Trophoblast cell (in vitro differentiated cells and primary cell): ENCODE measurements at regions not wholly inside any gene's neighbourhood (a gene's known extent, or its start where the extent isn't known, plus 50 kb on each side); places are given as distances from the start of the nearest gene placed in this dataset.

Experiments
- DNase-seq, 2 donors: peaks; one replicate each; pipeline ENCODE4 v3.0.0-alpha.2; 2016
- H2AFZ ChIP-seq: 2 replicates; pipeline ENCODE4 v1.6.1; 2013; ENCODE audit warnings: low read length, moderate library complexity, mild to moderate bottlenecking; ENCODE audit not compliant: insufficient read depth, poor library complexity
- H2AK5ac ChIP-seq: 2 replicates; pipeline ENCODE4 v1.6.1; 2013; ENCODE audit warnings: mild to moderate bottlenecking, low read length
- H2BK120ac ChIP-seq: 2 replicates; pipeline ENCODE4 v1.6.1; 2013; ENCODE audit warnings: low read length, mild to moderate bottlenecking, moderate library complexity; ENCODE audit not compliant: insufficient read depth, poor library complexity
- H2BK12ac ChIP-seq: 2 replicates; pipeline ENCODE4 v1.6.1; 2013; ENCODE audit warnings: mild to moderate bottlenecking, low read length, moderate library complexity
- H2BK5ac ChIP-seq: 2 replicates; pipeline ENCODE4 v1.6.1; 2013; ENCODE audit warnings: low read length, low read depth, moderate library complexity, mild to moderate bottlenecking; ENCODE audit not compliant: poor library complexity
- H3K14ac ChIP-seq: 2 replicates; pipeline ENCODE4 v1.6.1; 2013; ENCODE audit warnings: mild to moderate bottlenecking, low read length
- H3K18ac ChIP-seq: 2 replicates; pipeline ENCODE4 v1.6.1; 2013; ENCODE audit warnings: mild to moderate bottlenecking, low read length
- H3K23ac ChIP-seq: 2 replicates; pipeline ENCODE4 v1.6.1; 2013; ENCODE audit warnings: low read length
- H3K27ac ChIP-seq: 2 replicates; pipeline ENCODE4 v1.5.1; 2013; ENCODE audit warnings: low read depth, mild to moderate bottlenecking, inconsistent platforms, low read length, moderate library complexity
- H3K27me3 ChIP-seq: 2 replicates; pipeline ENCODE4 v1.6.1; 2013; ENCODE audit warnings: inconsistent platforms, mild to moderate bottlenecking, low read length, moderate library complexity; ENCODE audit not compliant: insufficient read depth
- H3K36me3 ChIP-seq, 2 experiments: 1 replicate in 1 of 2; 2 replicates in 1 of 2; pipeline ENCODE4 v1.6.1; 2013; ENCODE audit warnings: low read length in 2 of 2, mild to moderate bottlenecking in 2 of 2, moderate library complexity in 1 of 2; ENCODE audit not compliant: insufficient read depth in 2 of 2, control insufficient read depth in 1 of 2
- H3K4ac ChIP-seq: 2 replicates; pipeline ENCODE4 v1.6.1; 2013; ENCODE audit warnings: low read depth, mild to moderate bottlenecking, low read length, moderate library complexity
- H3K4me1 ChIP-seq, 2 experiments: 1 replicate in 1 of 2; 2 replicates in 1 of 2; pipeline ENCODE4 v1.6.1; 2013; ENCODE audit warnings: low read length in 2 of 2, mild to moderate bottlenecking in 2 of 2, moderate library complexity in 1 of 2; ENCODE audit not compliant: insufficient read depth in 2 of 2, control insufficient read depth in 1 of 2
- H3K4me2 ChIP-seq: 2 replicates; pipeline ENCODE4 v1.6.1; 2013; ENCODE audit warnings: inconsistent platforms, mild to moderate bottlenecking, low read length, moderate library complexity
- H3K4me3 ChIP-seq: 2 replicates; pipeline ENCODE4 v1.5.1; 2013; ENCODE audit warnings: mild to moderate bottlenecking, low read depth, low read length, inconsistent platforms
- H3K79me1 ChIP-seq: one replicate; pipeline ENCODE4 v1.6.1; 2013; ENCODE audit warnings: low read length
- H3K79me2 ChIP-seq: 2 replicates; pipeline ENCODE4 v1.6.1; 2013; ENCODE audit warnings: low read length, mild to moderate bottlenecking; ENCODE audit not compliant: control insufficient read depth, insufficient read depth, poor library complexity
- H3K9ac ChIP-seq: 2 replicates; pipeline ENCODE4 v1.6.1; 2013; ENCODE audit warnings: mild to moderate bottlenecking, low read length
- H3K9me3 ChIP-seq: 2 replicates; pipeline ENCODE4 v1.6.1; 2013; ENCODE audit warnings: low read depth, mild to moderate bottlenecking, control low read depth, inconsistent platforms, low read length; ENCODE audit not compliant: insufficient read depth
- H4K12ac ChIP-seq: 2 replicates; pipeline ENCODE4 v1.6.1; 2013; ENCODE audit warnings: low read depth, mild to moderate bottlenecking, low read length, moderate library complexity
- H4K8ac ChIP-seq: 2 replicates; pipeline ENCODE4 v1.6.1; 2013; ENCODE audit warnings: low read depth, mild to moderate bottlenecking, low read length, moderate library complexity
- H4K91ac ChIP-seq: one replicate; pipeline ENCODE4 v1.6.1; 2013; ENCODE audit warnings: low read depth, mild to moderate bottlenecking, low read length, moderate library complexity
- WGBS: extraction: QIAGEN DNeasy Blood & Tissue Kit; methylation state at CpG from one replicate; pipeline ENCODE4 v1.1.7; 2013; ENCODE audit warnings: missing lambda C conversion rate; ENCODE audit not compliant: insufficient read length, insufficient coverage; ENCODE audit errors: extremely low coverage; 5-methylcytosine and 5-hydroxymethylcytosine counted together

GRCh38 chr4:132865922-132866321 is 283.2 kb upstream of the PCDH10 start:
- H3K4me1 ChIP-seq = no peaks in the 10 kb centered on the region
- no peak overlapping the region for H3K23ac ChIP-seq
- H3K9ac ChIP-seq = no peak overlapping the region
- no peak overlapping the region for H4K91ac ChIP-seq
- no CpG with 5 or more reads among the region's 2 CpGs for WGBS
- H3K4me3 ChIP-seq = no peak overlapping the region
- no peak overlapping the region for H2AK5ac ChIP-seq
- no peak overlapping the region for H3K18ac ChIP-seq
- H2AFZ ChIP-seq = no peak overlapping the region
- no peak overlapping the region for H2BK5ac ChIP-seq
- H3K4me2 ChIP-seq = no peak overlapping the region
- no peaks in the 10 kb centered on the region for H3K79me2 ChIP-seq
- H3K14ac ChIP-seq = no peak overlapping the region
- no peaks in the 10 kb centered on the region for H3K36me3 ChIP-seq
- no peak overlapping the region for H3K4ac ChIP-seq
- H2BK12ac ChIP-seq = no peak overlapping the region
- H2BK120ac ChIP-seq = no peak overlapping the region
- H4K12ac ChIP-seq = no peak overlapping the region
- H3K27ac ChIP-seq = no peak overlapping the region
- no peaks in the 10 kb centered on the region for H3K9me3 ChIP-seq
- no peaks in the 10 kb centered on the region for H3K79me1 ChIP-seq
- H3K27me3 ChIP-seq = no peaks in the 10 kb centered on the region
- no peak for DNase-seq
- no peak overlapping the region for H4K8ac ChIP-seq

GRCh38 chr4:132866616-132867015 is 282.5 kb upstream of the PCDH10 start:
- peak in 1 of 2 donors; percentile 7 for DNase-seq

GRCh38 chr4:132893787-132894186 is 255.3 kb upstream of the PCDH10 start:
- no peak overlapping the region for H3K18ac ChIP-seq
- H3K14ac ChIP-seq = no peak overlapping the region
- H3K27me3 ChIP-seq = no peaks in the 10 kb centered on the region
- H3K4me2 ChIP-seq = no peak overlapping the region
- no peak for DNase-seq
- no peak overlapping the region for H3K27ac ChIP-seq
- no peak overlapping the region for H3K23ac ChIP-seq
- H3K9me3 ChIP-seq = no peaks in the 10 kb centered on the region
- H3K4ac ChIP-seq = no peak overlapping the region
- no peak overlapping the region for H4K8ac ChIP-seq
- no peak overlapping the region for H3K4me3 ChIP-seq
- no peak overlapping the region for H4K91ac ChIP-seq
- H2AK5ac ChIP-seq = no peak overlapping the region
- H3K9ac ChIP-seq = no peak overlapping the region
- H2BK5ac ChIP-seq = no peak overlapping the region
- H2BK12ac ChIP-seq = no peak overlapping the region
- no peaks in the 10 kb centered on the region for H3K36me3 ChIP-seq
- no peak overlapping the region for H2BK120ac ChIP-seq
- no peaks in the 10 kb centered on the region for H3K4me1 ChIP-seq
- no CpG with 5 or more reads among the region's 3 CpGs for WGBS
- H4K12ac ChIP-seq = no peak overlapping the region
- H3K79me1 ChIP-seq = no peaks in the 10 kb centered on the region
- H3K79me2 ChIP-seq = no peaks in the 10 kb centered on the region
- no peak overlapping the region for H2AFZ ChIP-seq

More at GRCh38 chr4:132866616-132867015, 282.5 kb upstream of the PCDH10 start:
- no peaks in the 10 kb centered on the region for H3K4me1 ChIP-seq
- no peak overlapping the region for H3K23ac ChIP-seq
- H3K27me3 ChIP-seq = no peaks in the 10 kb centered on the region
- no peak overlapping the region for H2BK12ac ChIP-seq
- no peak overlapping the region for H3K9ac ChIP-seq
- no CpG with 5 or more reads among the region's 4 CpGs for WGBS
- H2BK120ac ChIP-seq = no peak overlapping the region
- no peak overlapping the region for H4K12ac ChIP-seq
- no peak overlapping the region for H4K8ac ChIP-seq
- no peak overlapping the region for H3K4ac ChIP-seq
- H2AK5ac ChIP-seq = no peak overlapping the region
- H3K79me2 ChIP-seq = no peaks in the 10 kb centered on the region
- H3K18ac ChIP-seq = no peak overlapping the region
- H3K14ac ChIP-seq = no peak overlapping the region
- H3K4me3 ChIP-seq = no peak overlapping the region
- H3K36me3 ChIP-seq = no peaks in the 10 kb centered on the region
- no peak overlapping the region for H3K27ac ChIP-seq
- no peak overlapping the region for H4K91ac ChIP-seq
- no peak overlapping the region for H2BK5ac ChIP-seq
- H3K9me3 ChIP-seq = no peaks in the 10 kb centered on the region
- no peaks in the 10 kb centered on the region for H3K79me1 ChIP-seq
- no peak overlapping the region for H2AFZ ChIP-seq
- H3K4me2 ChIP-seq = no peak overlapping the region

DNA sequence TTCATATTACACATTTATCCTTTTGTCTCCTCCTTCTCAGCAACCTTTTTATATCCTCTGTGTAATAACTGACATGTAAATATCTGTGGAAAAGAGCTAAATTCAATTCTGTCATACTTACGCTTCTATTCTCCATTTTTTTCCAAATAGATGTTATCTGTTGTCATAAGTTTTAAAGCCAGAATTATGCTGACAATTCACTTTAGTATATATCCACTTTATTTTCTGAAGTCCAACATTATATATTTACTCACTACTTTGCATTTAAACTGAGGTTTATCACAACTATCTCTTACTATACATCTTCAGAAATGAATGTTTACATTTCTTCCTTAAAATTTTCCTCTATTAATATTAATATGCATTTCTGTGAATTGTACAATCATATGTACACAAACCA is 247.9 kb upstream of the PCDH10 start:
- Histone ChIP-seq H2AFZ (no peak overlapping the region), H3K4ac (no peak overlapping the region), H2BK12ac (no peak overlapping the region), H3K79me1 (no peaks in the 10 kb centered on the region), H3K14ac (no peak overlapping the region), H3K4me1 (no peaks in the 10 kb centered on the region), H4K91ac (no peak overlapping the region), H3K4me2 (no peak overlapping the region), H3K27me3 (no peaks in the 10 kb centered on the region), H3K9me3 (no peaks in the 10 kb centered on the region), H4K8ac (no peak overlapping the region), H3K36me3 (no peaks in the 10 kb centered on the region), H3K4me3 (no peak overlapping the region), H4K12ac (no peak overlapping the region), H3K23ac (no peak overlapping the region), H3K27ac (no peak overlapping the region), H3K79me2 (no peaks in the 10 kb centered on the region), H2BK5ac (no peak overlapping the region), H3K18ac (no peak overlapping the region), H2BK120ac (no peak overlapping the region), H3K9ac (no peak overlapping the region), H2AK5ac (no peak overlapping the region)
- no CpG with 5 or more reads among the region's 1 CpG for WGBS
- DNase-seq = no peak
